ENCODE measurements at regions not wholly inside any gene's neighbourhood (a gene's known extent, or its start where the extent isn't known, plus 50 kb on each side); places are given as distances from the start of the nearest gene placed in this dataset.
"Not testable (repeated sequence)": the region's sequence is repeated elsewhere in the genome, so short reads cannot be mapped to it uniquely, and the experiment has no call there.

DNA sequence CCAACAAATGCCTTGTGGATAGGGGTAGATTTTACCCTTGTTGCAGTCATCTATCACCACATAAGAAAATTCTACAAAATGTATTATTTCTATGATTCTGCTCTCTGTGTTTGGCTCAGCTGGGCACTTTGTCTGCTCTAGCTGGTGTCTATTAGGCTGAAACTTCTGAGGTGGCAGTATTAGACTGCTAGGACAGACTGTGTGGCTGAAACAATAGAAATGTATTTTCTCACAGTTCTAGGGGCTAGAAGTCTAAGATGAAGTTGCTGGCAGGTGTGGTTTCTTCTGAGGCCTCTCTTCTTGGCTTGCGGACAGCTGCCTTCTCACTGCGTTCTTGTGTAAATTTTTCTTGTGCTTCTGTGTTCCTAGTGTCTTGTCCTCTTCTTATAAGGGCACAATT is 1139.6 kb upstream of the LRRTM3 start:
- DNase-seq, result no peak

DNA sequence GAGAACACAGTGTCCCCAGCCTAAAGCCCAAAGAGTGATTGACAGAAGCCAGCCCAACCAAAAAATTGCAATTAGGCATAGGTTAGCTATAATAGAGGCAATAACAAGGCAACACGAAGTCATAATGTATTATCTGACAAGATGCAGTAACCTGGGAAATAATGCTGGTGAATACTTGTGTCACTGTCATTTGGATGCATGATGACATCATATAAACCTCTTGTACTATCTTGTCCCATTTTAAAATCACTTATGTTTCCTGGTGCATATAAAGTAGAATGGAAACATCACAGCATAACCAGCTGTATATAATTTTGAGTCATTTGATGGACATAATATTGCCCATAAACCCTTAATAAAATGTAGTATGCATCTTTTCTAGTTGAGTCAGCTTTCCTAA is 1138.3 kb upstream of the LRRTM3 start:
- no peak for DNase-seq

DNA sequence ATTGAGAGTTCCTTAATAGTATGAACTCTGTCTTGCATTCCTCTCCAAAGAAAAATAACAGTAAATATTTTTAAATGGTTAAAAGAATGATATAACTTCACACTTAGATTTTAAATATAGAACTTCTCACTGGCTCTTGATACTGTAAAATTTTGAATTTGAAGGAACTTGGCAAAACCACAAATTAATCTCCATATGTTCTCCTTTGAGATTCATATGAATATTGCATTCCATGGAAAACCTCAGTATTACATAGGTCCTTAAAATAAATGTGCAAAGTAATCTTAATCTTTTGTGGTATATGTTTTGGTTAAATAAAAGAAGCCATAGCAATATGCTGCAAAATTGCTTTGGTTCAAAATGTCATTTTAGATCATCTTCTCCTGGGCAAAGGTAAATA is 1137.6 kb upstream of the LRRTM3 start:
- DNase-seq, result no peak

DNA sequence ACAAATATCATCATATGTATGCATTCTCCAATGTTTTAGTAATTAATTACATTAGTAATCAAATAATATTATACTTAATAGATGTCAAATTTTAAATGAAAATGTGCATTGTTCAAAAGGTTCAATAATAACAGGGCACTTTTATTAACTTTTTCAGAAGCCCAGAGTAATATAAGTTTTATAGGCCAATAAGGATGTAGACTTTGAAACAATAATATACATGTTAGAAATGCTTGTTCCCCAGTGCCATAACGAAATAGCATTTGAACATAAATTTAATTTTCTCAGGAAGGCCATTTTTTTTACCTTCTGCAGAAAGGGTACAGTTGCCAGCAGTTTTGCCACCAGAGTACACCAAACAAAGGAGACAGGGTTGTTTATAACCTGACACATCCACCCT is 1133.9 kb upstream of the LRRTM3 start:
- no peak for DNase-seq

DNA sequence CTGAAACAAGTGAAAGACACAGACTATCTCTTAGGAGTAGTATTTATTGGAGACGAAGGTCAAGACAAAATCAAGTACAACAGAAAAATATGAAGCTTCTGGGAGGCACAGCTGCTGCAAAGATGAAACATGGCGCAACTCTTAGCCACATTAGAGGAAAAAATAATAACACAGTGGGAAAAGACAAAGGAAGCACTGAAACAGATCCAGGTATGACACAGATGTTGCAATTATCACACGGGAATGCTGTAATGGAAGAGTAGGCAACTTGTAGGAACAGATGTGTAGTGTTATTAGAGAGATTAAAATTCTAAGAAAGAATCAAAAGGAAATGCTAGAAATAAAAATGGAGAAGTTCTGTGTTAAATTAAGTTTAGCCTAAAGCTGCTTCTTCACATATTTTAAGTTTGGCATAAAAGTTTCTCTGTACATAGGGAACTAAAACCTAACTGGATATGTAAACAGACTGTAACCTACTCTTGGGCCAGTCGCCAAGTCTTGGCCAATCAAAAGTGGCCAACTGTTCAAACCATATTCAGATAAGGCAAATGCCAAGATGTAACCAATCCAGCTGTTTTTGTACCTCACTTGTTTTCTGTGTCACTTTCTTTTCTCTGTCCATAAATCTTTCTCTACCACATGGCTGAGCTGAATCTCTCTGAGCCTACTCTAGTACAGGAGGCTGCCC is 1132.0 kb upstream of the LRRTM3 start:
- no peak for DNase-seq

DNA sequence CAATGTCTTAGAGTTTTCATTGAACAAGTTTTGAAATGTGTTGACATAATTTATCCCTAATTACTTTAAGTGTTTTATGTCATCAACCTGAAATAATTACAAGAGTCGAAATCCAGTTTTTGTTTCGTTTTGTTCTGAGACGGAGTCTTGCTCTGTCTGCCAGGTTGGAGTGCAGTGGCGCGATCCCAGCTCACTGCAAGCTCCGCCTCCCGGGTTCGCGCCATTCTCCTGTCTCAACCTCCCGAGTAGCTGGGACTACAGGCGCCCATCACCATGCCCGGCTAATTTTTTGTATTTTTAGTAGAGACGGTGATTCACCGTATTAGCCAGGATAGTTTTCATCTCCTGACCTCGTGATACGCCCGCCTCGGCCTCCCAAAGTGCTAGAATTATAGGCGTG is 1131.0 kb upstream of the LRRTM3 start:
- DNase-seq, result not testable (repeated sequence)

DNA sequence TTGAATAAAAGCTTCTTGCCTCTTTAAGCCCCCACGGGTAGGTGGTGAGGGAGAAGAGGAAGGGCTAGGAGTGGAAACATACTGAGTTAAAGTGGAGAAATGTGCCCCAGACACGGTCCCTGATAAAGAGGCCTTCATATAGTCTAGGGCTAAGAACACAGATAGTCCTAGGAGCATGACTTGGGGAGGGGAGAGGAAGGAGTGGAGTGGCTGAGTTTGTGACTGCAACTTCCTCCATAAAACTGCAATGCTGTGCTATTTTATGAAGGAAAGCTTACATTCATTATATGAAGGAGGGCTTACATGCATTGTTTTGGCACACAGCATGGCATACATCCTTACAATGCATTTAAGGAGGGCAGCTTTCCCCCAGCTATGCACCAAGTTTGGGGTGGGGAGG is 1129.4 kb upstream of the LRRTM3 start:
- DNase-seq, result no peak

DNA sequence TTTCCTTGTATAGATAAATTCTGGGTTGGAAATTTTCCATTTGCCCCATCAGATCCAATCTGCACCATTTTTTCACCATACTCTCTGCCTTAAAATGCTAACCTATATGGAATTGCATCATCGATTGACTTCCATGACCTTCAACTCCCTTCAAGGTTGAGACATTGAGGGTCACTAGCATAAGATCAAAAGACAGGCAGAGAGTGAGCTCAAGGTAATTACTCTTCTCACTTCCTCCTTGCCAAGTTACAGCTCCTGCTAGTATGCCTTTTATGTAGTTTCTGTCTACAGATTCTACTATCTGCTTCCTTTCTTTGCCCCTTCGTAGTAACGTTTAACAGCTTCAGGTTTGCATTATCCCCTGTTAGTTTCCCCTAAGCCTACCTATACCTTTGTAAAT is 1127.7 kb upstream of the LRRTM3 start:
- DNase-seq, result no peak

DNA sequence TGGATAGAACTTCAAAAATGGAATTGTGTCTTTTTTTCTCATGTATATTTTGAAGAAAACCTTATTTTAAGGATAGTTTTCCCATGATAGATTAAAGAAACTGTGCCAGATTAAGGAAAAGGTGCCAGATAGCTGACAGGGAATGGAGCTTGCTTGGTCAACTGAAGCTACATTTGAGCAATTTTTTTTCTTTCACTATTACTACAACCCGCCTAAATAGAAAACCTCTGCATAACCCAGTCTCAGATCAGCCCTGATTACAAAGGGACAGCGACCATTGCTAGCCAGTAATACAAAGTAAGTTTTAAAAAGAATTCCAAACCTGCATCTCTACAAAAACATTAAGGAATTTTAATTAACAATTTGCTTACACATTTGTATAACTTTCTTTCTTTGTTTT is 1123.4 kb upstream of the LRRTM3 start:
- no peak for DNase-seq

DNA sequence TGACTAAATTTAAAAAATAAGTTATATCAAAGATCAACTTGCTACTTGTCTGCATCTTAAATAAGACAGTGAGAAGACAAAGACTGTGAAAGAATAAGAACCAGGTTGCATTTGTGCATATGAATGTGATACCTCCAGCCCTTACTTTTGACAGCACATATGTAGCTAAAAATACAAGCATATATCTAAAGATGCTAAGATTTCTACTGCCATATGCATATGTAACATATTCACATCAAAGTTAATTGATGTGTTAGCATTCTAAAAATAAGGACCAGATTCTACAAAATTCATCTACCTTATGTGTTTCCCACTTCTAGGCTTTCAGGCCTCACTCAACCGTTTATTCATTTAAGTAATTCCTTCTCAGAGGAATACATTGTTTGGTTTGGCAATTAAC is 1120.3 kb upstream of the LRRTM3 start:
- no peak for DNase-seq

DNA sequence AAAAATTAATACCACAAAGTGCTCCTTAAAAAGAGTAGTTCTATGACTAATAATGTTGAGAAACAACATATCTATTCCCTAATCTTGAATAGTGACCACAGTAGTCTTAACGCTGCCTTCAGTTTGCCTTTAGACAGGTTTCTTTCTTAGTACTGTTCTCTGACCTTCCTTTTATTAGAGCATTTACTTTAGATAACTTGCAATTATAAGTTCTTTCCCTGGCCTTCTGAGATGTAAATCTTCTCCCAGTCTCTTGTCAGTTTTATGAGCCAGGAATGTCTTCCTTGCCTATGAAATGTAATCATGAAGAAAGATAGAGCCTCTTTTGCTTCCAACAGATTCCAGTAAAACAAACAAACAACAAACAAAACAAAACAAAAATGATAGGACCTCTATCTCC is 1119.8 kb upstream of the LRRTM3 start:
- no peak for DNase-seq

DNA sequence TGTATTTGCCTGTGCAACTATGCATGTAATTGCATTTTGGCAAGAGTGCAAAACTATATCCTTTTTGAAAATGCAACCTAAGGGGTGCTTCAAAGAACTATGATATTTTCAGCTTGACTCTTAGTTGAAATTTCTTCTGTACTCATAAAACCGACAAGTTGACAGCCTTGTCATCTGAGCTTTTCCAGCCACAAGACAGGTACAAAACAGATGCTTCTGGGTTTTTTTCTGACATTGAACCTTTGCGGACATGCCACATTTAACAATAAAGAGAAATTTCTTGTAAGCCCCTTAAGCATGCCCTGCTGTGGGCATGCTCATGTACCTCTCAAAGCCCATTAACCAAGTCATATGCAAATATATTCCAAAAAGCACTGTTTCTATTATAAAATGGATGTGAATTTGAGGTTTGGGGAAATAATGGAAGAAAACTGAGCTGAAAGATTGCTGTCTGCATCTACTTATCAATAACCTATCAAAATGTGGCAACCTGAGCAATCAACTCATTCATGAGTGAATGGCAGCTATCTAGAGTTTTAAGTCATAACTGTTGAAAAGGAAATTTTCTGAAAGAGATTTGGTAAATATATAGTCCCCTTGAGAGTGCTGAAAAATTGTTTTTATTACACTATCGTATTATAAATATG is 1117.0 kb upstream of the LRRTM3 start:
- no peak for DNase-seq

DNA sequence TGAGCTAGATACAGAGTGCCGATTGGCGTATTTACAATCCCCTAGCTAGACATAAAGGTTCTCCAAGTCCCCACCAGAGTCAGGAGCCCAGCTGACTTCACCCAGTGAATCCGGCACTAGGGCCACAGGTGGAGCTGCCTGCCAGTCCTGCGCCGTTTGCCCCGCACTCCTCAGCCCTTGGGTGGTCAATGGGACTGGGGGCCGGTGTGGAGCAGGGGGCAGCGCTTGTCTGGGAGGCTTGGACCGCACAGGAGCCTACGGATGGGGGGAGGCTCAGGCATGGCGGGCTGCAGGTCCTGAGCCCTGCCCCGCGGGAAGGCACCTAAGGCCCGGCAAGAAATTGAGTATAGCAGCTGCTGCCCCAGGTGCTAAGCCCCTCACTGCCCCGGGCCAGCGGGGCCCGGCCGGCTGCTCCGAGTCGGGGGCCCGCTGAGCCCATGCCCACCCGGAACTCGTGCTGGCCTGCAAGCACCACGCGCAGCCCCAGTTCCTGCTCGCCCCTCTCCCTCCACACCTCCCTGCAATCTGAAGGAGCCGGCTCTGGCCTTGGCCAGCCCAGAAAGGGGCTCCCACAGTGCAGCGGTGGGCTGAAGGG is 1113.8 kb upstream of the LRRTM3 start:
- no peak for DNase-seq

DNA sequence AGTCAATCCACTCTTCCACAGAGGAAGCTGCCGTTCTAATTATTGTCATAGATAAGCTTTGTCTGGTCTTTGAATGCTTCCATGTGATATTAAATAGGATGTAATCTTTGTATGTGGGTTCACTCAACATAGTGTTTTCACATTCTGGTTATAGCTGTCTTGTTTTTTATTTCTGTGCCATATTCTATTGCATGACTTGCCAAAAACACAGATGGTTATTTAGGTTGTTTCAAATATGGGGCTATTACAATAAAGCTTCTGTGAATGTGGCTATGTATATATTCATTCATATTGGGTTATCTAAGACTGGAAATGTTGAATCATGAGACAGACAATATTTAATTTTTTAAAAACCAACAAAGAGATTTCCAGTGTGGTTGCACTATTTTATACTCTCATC is 1109.3 kb upstream of the LRRTM3 start:
- no peak for DNase-seq

DNA sequence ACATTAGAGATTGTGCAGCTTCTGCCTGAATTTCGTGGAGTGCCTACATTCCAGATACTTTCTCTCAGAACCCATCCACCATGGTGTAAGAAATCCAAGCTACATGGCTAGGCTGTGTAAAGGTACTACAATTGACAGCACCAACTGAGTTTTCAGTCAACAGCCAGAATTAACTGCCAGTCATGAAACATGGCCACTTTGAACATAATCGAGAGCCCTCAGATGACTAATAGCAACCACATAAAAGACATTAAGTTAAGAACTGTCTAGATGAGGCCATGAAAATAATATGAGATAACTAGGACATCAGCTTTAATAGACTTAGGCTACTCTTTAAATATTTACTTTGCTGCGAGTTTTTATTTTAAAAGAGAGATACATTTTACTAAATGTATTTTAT is 1106.8 kb upstream of the LRRTM3 start:
- DNase-seq, result no peak

DNA sequence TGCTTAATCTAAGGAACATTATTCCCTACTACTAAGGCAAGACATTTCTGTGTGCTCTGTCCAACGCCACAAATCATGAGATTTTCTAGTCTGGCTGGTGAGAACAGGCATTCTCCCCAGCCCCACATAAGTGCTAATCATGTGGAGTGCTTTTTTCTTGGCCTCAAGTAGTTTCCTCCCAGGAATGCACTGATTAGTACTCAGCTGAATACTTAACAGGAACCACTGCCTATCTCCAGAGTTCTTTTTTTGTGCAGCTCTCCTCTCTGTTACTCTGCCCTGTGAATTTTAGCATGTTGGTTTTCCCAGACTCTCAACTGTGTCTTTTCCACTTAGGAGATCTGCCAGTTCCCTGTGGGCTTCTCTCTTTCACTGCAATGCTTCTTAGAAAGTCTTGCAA is 1098.5 kb upstream of the LRRTM3 start:
- no peak for DNase-seq

DNA sequence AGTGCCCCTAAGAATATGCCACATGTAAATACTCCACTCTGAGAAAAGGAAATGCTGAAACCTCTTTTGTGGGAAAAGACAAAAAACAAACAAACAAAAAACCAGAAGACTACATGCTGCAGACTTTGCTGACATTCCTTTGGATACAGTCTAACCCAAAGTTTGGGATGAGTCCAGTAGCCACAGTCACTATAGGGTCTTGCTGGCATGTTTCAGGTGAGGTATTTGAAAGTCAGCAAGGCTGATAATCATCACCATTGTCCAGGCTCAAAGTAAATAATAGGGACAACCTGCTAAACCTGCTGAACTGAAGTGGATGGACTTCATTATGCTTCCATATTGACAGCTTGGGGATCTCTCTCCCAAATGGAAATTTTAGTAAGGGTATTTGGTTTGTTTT is 1087.0 kb upstream of the LRRTM3 start:
- DNase-seq, result no peak

DNA sequence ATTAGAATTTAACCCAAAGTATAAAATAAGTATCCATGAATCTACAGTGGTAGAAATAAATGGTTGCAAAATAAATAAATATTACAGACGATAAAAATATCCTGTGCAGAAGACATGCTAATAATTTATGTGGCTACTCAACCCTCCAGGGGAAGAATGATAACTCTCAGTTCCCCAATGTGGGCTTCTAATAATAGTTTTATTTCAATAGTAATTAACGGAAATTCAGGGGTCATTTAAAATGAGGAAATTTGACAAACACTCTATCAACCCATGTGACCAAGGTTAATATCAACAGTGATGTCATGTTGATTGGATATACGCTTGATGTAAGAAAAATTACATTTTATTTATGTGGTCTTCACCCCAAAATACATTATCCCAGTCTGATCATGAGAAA is 1082.6 kb upstream of the LRRTM3 start:
- DNase-seq, result no peak

DNA sequence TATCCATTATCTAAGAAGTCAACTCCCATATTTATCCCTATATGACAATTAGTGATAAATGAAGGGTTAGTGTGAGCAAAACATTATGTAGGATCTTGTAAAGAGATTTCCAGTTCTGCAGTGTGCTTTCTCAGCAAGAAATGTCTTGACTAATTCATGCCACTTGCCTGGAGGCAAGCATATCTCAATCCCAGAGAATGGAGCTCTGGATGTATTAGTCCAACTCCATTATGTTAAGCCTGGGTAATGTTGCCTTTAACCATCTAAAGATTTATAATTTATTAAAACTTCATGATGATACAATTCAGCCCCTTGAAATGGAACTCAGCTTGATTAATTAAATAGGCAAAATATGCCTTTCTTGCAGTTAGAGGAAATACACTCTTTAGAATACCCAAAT is 1079.9 kb upstream of the LRRTM3 start:
- no peak for DNase-seq

DNA sequence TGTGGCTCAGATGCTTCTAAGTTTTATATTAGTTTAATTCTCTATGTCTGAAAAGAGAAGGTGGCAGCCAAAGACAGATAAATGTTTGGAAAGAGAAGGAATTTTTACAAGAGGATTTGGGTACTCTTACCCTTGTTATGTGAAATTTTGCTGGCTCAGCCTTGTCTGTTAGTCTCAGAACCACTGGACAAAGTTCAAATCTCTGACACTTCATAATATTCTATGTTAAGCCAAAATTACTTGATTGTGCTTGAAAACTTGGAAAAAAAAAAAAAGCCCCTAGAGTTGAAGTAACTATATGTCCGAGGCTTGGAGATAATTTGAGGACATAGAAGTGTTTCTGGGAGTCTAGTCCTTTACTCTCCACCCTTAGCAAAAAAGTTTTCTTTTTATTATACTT is 1079.3 kb upstream of the LRRTM3 start:
- DNase-seq, result no peak

DNA sequence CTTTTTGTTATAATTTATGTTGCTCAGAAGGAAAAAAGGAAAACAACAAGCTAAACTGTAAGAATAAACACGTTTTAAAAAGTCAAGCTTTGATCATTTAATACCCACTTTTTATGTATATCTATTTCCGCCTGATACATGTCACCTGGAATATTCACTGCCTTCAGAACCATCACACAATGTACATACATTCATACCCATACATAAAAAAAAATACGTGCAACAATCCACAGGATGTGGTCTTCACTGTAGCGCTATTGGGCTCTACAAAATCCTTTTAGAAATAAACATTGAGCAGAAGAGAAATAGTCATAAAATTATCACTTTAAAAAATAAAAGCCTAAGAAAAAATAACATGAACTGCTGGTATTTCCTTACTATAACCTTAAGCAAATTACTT is 1078.9 kb upstream of the LRRTM3 start:
- no peak for DNase-seq

DNA sequence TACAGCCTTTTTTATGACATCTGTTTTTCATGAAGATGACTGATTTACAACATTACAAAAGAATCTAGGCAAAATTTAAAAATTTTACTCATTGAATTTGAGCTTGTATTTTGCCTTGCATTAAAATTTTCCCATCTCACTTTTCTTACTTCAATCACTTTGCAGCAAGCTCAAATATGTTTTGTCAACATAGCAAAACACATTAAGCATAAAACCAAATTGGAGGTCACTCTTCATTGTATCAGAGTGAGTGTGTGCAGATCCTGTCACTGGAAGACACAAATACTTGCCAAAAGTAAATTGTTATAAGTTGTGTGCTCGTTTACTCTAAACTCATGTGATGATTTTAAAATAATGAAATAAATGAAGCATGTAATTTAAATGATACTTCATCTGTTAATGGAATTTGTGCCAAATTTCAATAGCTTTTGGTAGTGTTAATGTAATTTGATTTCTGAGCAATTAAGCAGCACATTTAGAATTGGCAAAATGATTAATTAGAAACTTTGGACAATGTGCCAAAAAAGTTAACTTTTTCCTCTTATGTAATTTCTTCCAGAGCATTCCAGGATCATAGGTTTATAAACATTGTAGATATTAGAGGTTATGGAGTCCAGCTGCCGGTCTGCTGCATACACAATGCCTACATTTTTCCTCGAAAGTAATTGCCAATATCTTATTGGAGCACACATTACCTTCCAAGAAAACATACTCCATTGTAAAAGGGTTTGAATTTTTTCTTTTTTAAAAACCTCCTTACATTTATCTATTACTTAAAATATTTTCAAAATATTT is 1078.2 kb upstream of the LRRTM3 start:
- DNase-seq, result no peak

DNA sequence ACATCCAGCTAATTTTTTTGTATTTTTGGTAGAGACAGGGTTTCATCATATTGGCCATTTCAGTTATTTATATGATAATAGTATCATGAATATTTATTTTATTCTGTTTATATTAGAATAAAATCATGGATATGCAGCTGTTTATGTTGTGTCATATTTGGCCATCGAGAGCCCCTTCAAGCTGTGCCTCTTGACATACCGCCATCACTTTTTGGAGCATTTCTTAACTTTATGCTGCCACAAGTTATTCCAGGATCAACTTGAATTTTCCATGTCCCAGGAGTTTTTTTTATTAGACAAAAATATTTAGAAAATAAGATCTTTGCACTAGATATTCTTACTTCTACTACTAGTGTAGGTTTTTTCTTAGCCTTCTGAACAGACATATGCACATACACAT is 1067.0 kb upstream of the LRRTM3 start:
- no peak for DNase-seq

DNA sequence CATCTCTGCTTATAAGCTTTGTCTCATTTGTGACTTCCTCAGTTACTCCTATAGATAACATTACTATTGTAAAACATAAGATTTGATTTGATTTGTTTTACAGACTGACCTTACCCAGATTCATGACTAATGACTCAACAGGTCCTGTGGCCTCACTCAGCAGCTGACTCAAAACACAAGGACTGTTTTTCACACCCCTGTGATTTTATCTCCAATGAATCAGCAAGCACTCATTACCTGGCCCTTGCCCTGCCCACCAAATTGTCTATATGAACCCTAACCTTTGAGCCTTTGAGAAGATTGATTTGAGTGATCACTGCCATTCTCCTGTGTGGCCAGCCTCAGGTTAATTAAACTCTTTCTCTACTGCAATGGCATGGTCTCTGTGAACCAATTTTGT is 1064.6 kb upstream of the LRRTM3 start:
- no peak for DNase-seq
